Right lobe of liver (tissue), 4 donors: ENCODE measurements at regions not wholly inside any gene's neighbourhood (a gene's known extent, or its start where the extent isn't known, plus 50 kb on each side); places are given as distances from the start of the nearest gene placed in this dataset.
"Not testable (repeated sequence)": the region's sequence is repeated elsewhere in the genome, so short reads cannot be mapped to it uniquely, and the experiment has no call there.

Experiments used
- CTCF ChIP-seq, 4 donors: fragments of 200-600 bp in 3 of 4; fragments of 450-650 bp in 1 of 4; IDR thresholded peaks; one replicate each; pipeline versions ENCODE4 v1.5.1 to v1.8.0; 2016 to 2022; ENCODE audit warnings: antibody characterized with exemption in 4 of 4, mild to moderate bottlenecking in 2 of 4
- POLR2A ChIP-seq: fragments of 450-650 bp; IDR thresholded peaks from one replicate; pipeline ENCODE4 v1.6.1; 2017; ENCODE audit warnings: antibody characterized with exemption, mild to moderate bottlenecking
- donor health status: DM: no; HTN: no; CAD: no.
- donor health status: DM: no; HTN: no; CAD: no.
- donor health status: DM: no; HTN: yes; CAD: no.

DNA sequence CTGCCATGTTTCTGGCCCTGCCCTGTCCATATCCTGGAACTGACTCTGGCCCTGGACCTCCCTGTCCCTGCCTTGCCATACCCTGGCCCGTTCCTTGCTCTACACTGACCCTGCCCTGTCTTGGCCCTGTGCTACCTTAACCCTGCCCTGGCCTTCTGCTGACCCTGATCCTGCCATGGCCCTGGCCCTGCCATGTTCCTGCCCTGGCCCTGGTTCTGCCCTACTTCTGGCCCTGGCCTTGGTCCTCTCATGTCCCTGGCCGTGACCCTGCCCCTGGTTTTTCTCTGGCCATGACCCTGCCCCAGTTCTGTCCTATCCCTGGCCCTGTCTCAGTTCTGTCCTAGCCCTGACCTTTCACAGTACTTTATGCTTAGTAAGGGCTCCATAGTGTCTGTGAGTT, 2884.3 kb upstream of the TEKT4 start:
- not testable (repeated sequence) for TF ChIP-seq CTCF (IDR thresholded peaks at IDR 0.05); POLR2A
